ENCODE measurements at regions not wholly inside any gene's neighbourhood (a gene's known extent, or its start where the extent isn't known, plus 50 kb on each side); places are given as distances from the start of the nearest gene placed in this dataset.

DNA sequence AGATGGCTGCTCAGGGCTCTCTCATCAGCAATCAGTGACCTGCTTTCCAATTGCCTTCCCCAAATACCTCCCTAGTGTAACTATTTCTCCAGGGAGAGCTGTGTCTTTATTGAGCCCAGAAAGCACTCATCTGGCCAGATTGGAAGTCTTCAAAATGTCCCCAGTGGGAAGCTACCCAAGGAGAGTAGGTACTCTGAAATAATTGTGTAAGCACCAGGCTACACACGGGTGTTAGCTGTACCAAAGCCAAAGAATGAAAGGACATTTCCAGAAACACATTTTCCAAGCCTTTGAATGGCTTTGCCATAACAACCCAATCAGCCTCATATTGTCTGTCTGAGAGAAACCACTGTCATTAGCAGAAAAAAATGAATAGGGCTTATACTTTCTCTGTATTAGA lies 318.8 kb downstream of the FAM170A start (continued):
- TF ChIP-seq, protein P1, sequence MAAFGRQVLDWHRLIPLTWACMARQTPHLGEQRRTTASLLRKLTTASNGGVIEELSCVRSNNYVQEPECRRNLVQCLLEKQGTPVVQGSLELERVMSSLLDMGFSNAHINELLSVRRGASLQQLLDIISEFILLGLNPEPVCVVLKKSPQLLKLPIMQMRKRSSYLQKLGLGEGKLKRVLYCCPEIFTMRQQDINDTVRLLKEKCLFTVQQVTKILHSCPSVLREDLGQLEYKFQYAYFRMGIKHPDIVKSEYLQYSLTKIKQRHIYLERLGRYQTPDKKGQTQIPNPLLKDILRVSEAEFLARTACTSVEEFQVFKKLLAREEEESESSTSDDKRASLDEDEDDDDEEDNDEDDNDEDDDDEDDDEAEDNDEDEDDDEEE (CRISPR knock-in tag; IDR thresholded peaks at IDR 0.05): no peak

DNA sequence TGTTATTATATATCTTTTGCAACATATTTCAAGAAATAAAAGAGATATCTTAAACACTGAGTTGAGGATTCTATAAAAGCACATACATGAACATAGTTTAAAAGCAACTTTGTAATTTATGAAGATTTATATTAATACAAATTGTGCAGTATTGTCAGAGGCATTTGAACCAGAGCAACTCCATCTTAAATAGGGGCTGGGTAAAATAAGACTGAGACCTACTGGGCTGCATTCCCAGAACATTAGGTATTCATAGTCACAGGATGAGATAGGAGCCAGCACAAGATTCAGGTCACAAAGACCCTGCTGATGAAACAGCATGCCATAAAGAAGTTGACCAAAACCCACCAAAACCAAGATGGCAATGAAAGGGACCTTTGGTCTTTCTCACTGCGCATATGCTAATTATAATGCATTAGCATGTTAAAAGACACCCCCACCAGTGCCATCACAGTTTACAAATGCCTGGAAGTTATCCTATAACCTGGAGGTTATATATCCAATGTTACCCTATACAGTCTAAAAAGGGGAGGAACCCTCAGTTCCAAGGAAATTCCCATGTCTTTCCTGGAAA lies 320.2 kb downstream of the FAM170A start:
- Histone ChIP-seq H3K36me3 (replicated peaks in 1 of 2; ENCODE audit: control insufficient read depth in 1 of 2, insufficient read depth in 2 of 2, low read length in 2 of 2) (no peaks in the 10 kb centered on the region), H4K20me1 (ENCODE audit: insufficient read depth, low read length) (no peaks in the 10 kb centered on the region), H3K4me2 (ENCODE audit: low read depth, low read length) (no peak overlapping the region), H2AFZ (ENCODE audit: low read length) (no peak overlapping the region), H3K27me3 (ENCODE audit: control insufficient read depth in 1 of 2, insufficient read depth in 2 of 2, low read length in 2 of 2) (no peaks in the 10 kb centered on the region), H3K4me1 (ENCODE audit: insufficient read depth, low read length) (no peaks in the 10 kb centered on the region), H3K9me3 (ENCODE audit: low read length) (no peaks in the 10 kb centered on the region), H3K4me3 (replicated peaks in 1 of 3; ENCODE audit: insufficient read depth in 1 of 3, low read depth in 2 of 3, low read length in 3 of 3) (no peak overlapping the region), H3K27ac (ENCODE audit: extremely low read length, insufficient read depth, low read length) (no peak overlapping the region), H3K9ac (ENCODE audit: insufficient read depth, low read depth, low read length) (no peak overlapping the region), H3K79me2 (ENCODE audit: insufficient read depth, low read length) (no peaks in the 10 kb centered on the region)
- BruUV-seq (replicated peaks): no TSS peak
- no peak for ATAC-seq
- ChIA-PET CTCF (ENCODE audit: low intra/inter-chr PET ratio, low total read pairs) (no interaction called here), POLR2A (no interaction called here)
- in situ Hi-C loops (cut with HindIII; ENCODE audit: extremely low pct_ligation_motif_present, low pct_unique_long_range_greater_than_20kb) (no loop called here), intact Hi-C loops (cut with micrococcal nuclease; ENCODE audit: unreplicated experiment) (no loop called here)
- DNase-seq (ENCODE audit: low spot score): no peak
- FAIRE-seq: no peak
- 0% methylated on average over 1 of the region's 1 CpG for WGBS (ENCODE audit: low lambda C conversion rate)
- TF ChIP-seq ZSCAN29 (CRISPR knock-in tag; conservative IDR thresholded peaks at IDR 0.05) (no peak), STAG1 (CRISPR knock-in tag; IDR thresholded peaks at IDR 0.05) (no peak), ZNF570 (CRISPR knock-in tag; IDR thresholded peaks at IDR 0.05; ENCODE audit: borderline replicate concordance) (no peak), ZNF383 (CRISPR knock-in tag; IDR thresholded peaks at IDR 0.05; ENCODE audit: borderline replicate concordance) (no peak), HIVEP1 (CRISPR knock-in tag; IDR thresholded peaks at IDR 0.05) (no peak), MTF1 (CRISPR knock-in tag; IDR thresholded peaks at IDR 0.05) (no peak), TBL1XR1 (IDR thresholded peaks at IDR 0.05; ENCODE audit: borderline replicate concordance, low read length, partially characterized antibody) (no peak), ELF3 (CRISPR knock-in tag; IDR thresholded peaks at IDR 0.05) (no peak), HNF4G (IDR thresholded peaks at IDR 0.05; ENCODE audit: borderline replicate concordance, low read depth, low read length) (no peak), HNF4G (CRISPR knock-in tag; IDR thresholded peaks at IDR 0.05; ENCODE audit: borderline replicate concordance, low read depth) (no peak), ZNF431 (CRISPR knock-in tag; IDR thresholded peaks at IDR 0.05; ENCODE audit: borderline replicate concordance, low read depth) (no peak), SNRNP70 (IDR thresholded peaks at IDR 0.05; ENCODE audit: low read depth, low read length) (no peak), GABPB1 (CRISPR knock-in tag; IDR thresholded peaks at IDR 0.05) (no peak), NCOA5 (CRISPR knock-in tag; IDR thresholded peaks at IDR 0.05) (no peak)
- TF ChIP-seq, protein P2, sequence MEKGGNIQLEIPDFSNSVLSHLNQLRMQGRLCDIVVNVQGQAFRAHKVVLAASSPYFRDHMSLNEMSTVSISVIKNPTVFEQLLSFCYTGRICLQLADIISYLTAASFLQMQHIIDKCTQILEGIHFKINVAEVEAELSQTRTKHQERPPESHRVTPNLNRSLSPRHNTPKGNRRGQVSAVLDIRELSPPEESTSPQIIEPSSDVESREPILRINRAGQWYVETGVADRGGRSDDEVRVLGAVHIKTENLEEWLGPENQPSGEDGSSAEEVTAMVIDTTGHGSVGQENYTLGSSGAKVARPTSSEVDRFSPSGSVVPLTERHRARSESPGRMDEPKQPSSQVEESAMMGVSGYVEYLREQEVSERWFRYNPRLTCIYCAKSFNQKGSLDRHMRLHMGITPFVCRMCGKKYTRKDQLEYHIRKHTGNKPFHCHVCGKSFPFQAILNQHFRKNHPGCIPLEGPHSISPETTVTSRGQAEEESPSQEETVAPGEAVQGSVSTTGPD (CRISPR knock-in tag; IDR thresholded peaks at IDR 0.05): no peak
- TF ChIP-seq, protein P3, sequence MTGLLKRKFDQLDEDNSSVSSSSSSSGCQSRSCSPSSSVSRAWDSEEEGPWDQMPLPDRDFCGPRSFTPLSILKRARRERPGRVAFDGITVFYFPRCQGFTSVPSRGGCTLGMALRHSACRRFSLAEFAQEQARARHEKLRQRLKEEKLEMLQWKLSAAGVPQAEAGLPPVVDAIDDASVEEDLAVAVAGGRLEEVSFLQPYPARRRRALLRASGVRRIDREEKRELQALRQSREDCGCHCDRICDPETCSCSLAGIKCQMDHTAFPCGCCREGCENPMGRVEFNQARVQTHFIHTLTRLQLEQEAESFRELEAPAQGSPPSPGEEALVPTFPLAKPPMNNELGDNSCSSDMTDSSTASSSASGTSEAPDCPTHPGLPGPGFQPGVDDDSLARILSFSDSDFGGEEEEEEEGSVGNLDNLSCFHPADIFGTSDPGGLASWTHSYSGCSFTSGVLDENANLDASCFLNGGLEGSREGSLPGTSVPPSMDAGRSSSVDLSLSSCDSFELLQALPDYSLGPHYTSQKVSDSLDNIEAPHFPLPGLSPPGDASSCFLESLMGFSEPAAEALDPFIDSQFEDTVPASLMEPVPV (CRISPR knock-in tag; IDR thresholded peaks at IDR 0.05): no peak
- TF ChIP-seq, protein P4, sequence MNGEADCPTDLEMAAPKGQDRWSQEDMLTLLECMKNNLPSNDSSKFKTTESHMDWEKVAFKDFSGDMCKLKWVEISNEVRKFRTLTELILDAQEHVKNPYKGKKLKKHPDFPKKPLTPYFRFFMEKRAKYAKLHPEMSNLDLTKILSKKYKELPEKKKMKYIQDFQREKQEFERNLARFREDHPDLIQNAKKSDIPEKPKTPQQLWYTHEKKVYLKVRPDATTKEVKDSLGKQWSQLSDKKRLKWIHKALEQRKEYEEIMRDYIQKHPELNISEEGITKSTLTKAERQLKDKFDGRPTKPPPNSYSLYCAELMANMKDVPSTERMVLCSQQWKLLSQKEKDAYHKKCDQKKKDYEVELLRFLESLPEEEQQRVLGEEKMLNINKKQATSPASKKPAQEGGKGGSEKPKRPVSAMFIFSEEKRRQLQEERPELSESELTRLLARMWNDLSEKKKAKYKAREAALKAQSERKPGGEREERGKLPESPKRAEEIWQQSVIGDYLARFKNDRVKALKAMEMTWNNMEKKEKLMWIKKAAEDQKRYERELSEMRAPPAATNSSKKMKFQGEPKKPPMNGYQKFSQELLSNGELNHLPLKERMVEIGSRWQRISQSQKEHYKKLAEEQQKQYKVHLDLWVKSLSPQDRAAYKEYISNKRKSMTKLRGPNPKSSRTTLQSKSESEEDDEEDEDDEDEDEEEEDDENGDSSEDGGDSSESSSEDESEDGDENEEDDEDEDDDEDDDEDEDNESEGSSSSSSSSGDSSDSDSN (CRISPR knock-in tag; IDR thresholded peaks at IDR 0.05): no peak

Measured in HepG2 (cell line).